ENCODE measurements at regions not wholly inside any gene's neighbourhood (a gene's known extent, or its start where the extent isn't known, plus 50 kb on each side); places are given as distances from the start of the nearest gene placed in this dataset.

DNA sequence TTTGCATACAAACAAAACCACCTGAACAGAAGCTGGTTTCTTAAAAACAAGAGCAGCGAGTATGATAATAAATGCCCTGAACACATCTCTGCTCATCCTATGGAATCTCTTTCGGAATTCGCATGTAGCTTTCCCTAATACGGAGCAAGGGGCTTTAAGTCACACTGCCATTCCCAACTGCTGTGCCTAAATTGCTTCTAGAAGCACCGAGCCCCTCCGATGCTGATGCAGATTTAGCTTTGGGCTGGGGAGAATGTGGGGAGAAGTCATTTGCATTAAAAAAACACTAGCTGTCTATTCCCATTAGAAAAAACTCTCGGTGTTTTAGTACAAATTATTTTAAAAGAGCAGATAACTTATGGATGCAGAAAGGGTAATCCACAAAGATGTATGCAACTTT, 76.9 kb downstream of the CD83 start:
- TF ChIP-seq GATA3 (IDR thresholded peaks at IDR 0.05; ENCODE audit: low read depth, low read length) (no peak), GATA2 (IDR thresholded peaks at IDR 0.05; ENCODE audit: low read depth, low read length) (no peak)
